ENCODE measurements at regions not wholly inside any gene's neighbourhood (a gene's known extent, or its start where the extent isn't known, plus 50 kb on each side); places are given as distances from the start of the nearest gene placed in this dataset.

DNA sequence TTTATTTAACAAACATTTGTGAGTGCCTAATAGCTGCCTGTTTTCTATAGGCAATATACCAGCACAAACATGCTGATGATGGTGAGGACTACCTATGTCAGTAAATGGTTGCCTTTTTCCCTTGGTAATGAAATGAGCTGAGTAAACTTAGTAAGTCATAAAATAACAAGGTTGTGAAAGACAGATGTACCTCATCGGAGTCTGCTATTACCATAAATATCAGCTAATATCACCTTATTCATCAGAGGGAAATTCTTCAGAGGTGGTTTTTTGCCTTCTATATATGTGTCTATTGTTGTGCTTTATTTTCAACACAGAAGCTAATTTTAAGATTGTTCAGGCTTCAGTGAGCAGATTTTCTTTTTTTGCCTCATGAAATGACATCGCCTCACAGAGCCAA, 1040.5 kb downstream of the DTWD2 start:
- DNase-seq (ENCODE audit: low read depth): no peak
- TF ChIP-seq, protein P1, sequence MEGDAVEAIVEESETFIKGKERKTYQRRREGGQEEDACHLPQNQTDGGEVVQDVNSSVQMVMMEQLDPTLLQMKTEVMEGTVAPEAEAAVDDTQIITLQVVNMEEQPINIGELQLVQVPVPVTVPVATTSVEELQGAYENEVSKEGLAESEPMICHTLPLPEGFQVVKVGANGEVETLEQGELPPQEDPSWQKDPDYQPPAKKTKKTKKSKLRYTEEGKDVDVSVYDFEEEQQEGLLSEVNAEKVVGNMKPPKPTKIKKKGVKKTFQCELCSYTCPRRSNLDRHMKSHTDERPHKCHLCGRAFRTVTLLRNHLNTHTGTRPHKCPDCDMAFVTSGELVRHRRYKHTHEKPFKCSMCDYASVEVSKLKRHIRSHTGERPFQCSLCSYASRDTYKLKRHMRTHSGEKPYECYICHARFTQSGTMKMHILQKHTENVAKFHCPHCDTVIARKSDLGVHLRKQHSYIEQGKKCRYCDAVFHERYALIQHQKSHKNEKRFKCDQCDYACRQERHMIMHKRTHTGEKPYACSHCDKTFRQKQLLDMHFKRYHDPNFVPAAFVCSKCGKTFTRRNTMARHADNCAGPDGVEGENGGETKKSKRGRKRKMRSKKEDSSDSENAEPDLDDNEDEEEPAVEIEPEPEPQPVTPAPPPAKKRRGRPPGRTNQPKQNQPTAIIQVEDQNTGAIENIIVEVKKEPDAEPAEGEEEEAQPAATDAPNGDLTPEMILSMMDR (IDR thresholded peaks at IDR 0.05; ENCODE audit: insufficient read depth, low read length, poor library complexity, severe bottlenecking): no peak
- no peaks in the 10 kb centered on the region for H3K27me3 ChIP-seq (ENCODE audit: control insufficient read depth, insufficient read depth, low read length)
- H3K4me3 ChIP-seq (ENCODE audit: low read depth, low read length): no peak overlapping the region
- H3K36me3 ChIP-seq (ENCODE audit: control insufficient read depth, insufficient read depth, low read length): no peaks in the 10 kb centered on the region

DNA sequence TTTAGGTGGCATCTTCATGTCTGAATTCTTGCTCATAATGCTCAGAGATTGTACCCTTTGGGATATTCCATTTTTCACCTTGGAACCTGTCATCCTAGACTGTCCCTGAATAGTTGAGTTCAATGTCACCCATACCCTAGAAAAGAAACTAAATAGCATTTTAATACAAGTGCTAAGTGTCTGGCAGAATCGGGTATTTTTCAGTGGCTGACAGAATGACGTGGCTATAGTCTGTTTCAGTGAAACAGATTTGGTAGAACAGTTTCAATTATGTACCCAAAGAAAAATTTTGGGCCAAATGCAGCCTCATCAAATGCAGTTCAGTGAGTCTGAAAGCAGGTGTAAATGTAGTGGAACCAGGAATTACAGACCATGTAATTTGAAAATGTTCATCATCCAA, 1041.2 kb downstream of the DTWD2 start:
- TF ChIP-seq, protein P1 (IDR thresholded peaks at IDR 0.05; ENCODE audit: insufficient read depth, low read length, poor library complexity, severe bottlenecking): no peak
- Histone ChIP-seq H3K27me3 (ENCODE audit: control insufficient read depth, insufficient read depth, low read length) (no peaks in the 10 kb centered on the region), H3K4me3 (ENCODE audit: low read depth, low read length) (no peak overlapping the region), H3K36me3 (ENCODE audit: control insufficient read depth, insufficient read depth, low read length) (no peaks in the 10 kb centered on the region)
- DNase-seq (ENCODE audit: low read depth): no peak

DNA sequence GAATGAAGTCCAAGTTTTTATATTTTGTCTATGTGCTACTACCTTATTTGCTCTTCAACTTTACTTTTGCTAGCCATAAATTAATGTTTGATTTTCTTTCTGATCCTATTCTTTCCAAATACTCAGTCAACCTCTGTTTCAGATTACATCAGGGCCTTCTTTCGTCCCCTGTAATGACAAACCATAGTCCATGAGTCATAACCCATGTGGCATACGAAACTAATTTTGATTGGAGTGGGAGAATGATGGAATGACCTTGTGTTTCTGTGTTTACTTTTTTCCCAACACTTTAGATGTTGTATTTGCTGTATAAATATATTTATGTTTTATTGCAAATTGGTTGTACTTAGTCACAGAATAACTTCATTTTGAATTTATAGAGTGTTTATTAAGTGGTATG, 1043.1 kb downstream of the DTWD2 start:
- TF ChIP-seq, protein P1 (IDR thresholded peaks at IDR 0.05; ENCODE audit: insufficient read depth, low read length, poor library complexity, severe bottlenecking): no peak
- Histone ChIP-seq H3K4me3 (ENCODE audit: low read depth, low read length) (no peak overlapping the region), H3K27me3 (ENCODE audit: control insufficient read depth, insufficient read depth, low read length) (no peaks in the 10 kb centered on the region), H3K36me3 (ENCODE audit: control insufficient read depth, insufficient read depth, low read length) (no peaks in the 10 kb centered on the region)
- DNase-seq (ENCODE audit: low read depth): no peak

DNA sequence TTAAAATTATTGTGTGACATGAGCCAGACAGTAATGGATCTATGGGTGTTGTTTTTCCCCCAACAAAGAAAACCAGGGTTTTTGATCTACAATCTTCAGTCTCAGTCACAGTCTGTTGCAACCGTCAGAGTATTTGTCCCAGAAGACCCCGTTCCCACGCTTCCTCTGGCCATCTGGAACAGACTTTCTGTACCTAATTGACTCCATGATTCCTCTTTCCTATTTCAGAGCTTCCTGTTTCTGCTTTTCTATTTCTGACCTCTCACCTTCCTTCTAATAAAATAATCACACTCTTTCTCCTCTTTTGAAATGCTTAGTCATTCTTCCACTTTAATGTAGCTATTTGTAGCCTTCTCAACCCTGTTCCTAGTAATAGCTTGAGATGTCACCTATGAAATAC, 1044.8 kb downstream of the DTWD2 start:
- TF ChIP-seq, protein P1 (IDR thresholded peaks at IDR 0.05; ENCODE audit: insufficient read depth, low read length, poor library complexity, severe bottlenecking): no peak
- H3K27me3 ChIP-seq (ENCODE audit: control insufficient read depth, insufficient read depth, low read length): no peaks in the 10 kb centered on the region
- H3K36me3 ChIP-seq (ENCODE audit: control insufficient read depth, insufficient read depth, low read length): no peaks in the 10 kb centered on the region
- H3K4me3 ChIP-seq (ENCODE audit: low read depth, low read length): no peak overlapping the region
- DNase-seq (ENCODE audit: low read depth): no peak

DNA sequence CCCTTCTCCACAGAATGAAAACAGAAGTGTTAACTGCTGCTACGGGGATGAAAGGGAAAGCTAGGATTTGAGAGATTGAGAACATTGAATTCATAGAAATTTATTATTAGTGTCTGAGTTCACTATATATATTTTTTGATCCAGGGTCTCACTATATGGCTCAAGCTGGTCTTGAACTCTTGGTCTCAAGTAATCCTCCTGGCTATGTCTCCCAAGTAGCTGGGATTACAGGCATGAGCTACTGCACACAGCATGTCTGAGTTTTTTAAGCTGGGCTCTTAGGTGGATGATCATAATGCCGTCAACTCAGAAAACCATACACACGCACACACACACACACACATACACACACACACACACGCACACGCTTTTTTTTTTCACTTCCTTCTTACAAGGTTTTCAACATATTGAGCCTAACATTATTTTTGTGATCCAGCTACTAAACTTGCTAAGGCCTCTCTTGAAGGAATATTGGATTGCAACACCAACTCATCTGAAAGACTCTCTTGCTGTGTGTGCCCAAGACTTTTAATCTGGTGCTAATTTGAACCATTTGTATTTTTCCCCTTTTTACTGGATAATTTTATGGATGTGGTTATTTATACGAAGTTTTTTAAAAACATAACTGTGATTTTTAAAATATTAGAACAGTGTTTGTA, 1045.4 kb downstream of the DTWD2 start:
- TF ChIP-seq, protein P1 (IDR thresholded peaks at IDR 0.05; ENCODE audit: insufficient read depth, low read length, poor library complexity, severe bottlenecking): no peak

DNA sequence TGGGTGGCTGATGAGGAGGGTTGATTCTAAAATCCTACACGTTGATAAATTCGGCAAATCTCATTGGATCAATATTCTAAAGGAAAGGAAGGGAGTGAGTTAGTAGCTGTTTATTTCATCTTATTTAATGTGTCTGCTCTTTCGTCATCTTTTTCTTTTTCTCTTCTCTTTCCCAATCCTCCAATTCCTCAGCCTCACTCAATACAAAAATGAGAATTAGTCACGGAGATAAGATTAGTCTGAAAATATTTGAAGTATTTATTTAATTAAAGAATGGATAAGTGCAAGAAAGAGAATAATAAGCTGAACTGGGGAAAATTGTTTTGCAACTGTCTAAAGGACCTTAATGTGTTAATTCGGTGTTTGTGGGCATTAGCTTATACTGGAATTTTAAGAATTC, 1095.1 kb downstream of the DTWD2 start:
- no peak for DNase-seq (ENCODE audit: low read depth)
- H3K27me3 ChIP-seq (ENCODE audit: control insufficient read depth, insufficient read depth, low read length): no peaks in the 10 kb centered on the region
- no peaks in the 10 kb centered on the region for H3K36me3 ChIP-seq (ENCODE audit: control insufficient read depth, insufficient read depth, low read length)
- TF ChIP-seq, protein P1 (IDR thresholded peaks at IDR 0.05; ENCODE audit: insufficient read depth, low read length, poor library complexity, severe bottlenecking): no peak
- H3K4me3 ChIP-seq (ENCODE audit: low read depth, low read length): no peak overlapping the region

More for the DNA sequence above, 1045.4 kb downstream of the DTWD2 start:
- no peaks in the 10 kb centered on the region for H3K27me3 ChIP-seq (ENCODE audit: control insufficient read depth, insufficient read depth, low read length)
- DNase-seq (ENCODE audit: low read depth): no peak
- no peak overlapping the region for H3K4me3 ChIP-seq (ENCODE audit: low read depth, low read length)
- no peaks in the 10 kb centered on the region for H3K36me3 ChIP-seq (ENCODE audit: control insufficient read depth, insufficient read depth, low read length)

Data from kidney epithelial cell (primary cell).